ENCODE measurements at regions not wholly inside any gene's neighbourhood (a gene's known extent, or its start where the extent isn't known, plus 50 kb on each side); places are given as distances from the start of the nearest gene placed in this dataset.

DNA sequence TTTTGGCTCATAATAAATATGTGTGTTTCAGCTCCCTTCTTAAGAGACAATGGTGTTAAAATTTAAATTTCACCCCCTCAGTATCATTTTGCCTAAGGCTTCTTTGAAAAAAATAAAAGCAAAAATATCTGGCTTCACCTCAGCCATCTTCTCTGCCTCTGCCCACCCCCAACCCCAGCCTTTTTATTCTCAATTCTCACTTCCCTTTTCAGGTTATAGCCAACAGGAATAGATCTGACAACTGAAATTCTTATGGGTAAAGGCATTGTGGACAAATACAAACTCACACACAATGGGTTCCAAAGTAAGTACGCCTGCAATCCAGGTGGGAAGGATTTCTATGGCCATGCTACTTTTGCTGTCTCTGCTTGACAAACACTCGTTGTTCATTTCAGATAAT lies 399.0 kb upstream of the ARRDC4 start:
- DNase-seq (no peak), ATAC-seq (no peak)
- intact Hi-C loops (cut with micrococcal nuclease): no loop called here
- no peaks in the 10 kb centered on the region for H3K36me3 Mint-ChIP-seq
- no peaks in the 10 kb centered on the region for H3K4me1 Mint-ChIP-seq
- H3K27me3 Mint-ChIP-seq: peaks cover 0 to 16% (median 0%) of the 10 kb centered on the region in 5 donors
- peaks cover 0 to 9% (median 4%) of the 10 kb centered on the region in 11 donors for H3K9me3 Mint-ChIP-seq
- H3K27ac Mint-ChIP-seq: no peak overlapping the region
- H3K27ac ChIP-seq (ENCODE audit: low read depth, low read length): no peak overlapping the region
- H3K9me3 ChIP-seq (ENCODE audit: control insufficient read depth in 2 of 3, low read length in 3 of 3): no peaks in the 10 kb centered on the region
- CTCF ChIA-PET: no interaction called here
- no peaks in the 10 kb centered on the region for H3K36me3 ChIP-seq (ENCODE audit: control insufficient read depth in 2 of 3, insufficient read depth in 3 of 3, low read length in 3 of 3)
- no peak overlapping the region for H3K4me3 ChIP-seq (ENCODE audit: low read length)
- no peaks in the 10 kb centered on the region for H3K27me3 ChIP-seq (ENCODE audit: control insufficient read depth in 2 of 2, insufficient read depth in 2 of 2, low read length in 2 of 2)
- no peak overlapping the region for H3K4me3 Mint-ChIP-seq
- H3K4me1 ChIP-seq (ENCODE audit: control insufficient read depth in 2 of 2, insufficient read depth in 2 of 2, low read length in 2 of 2): no peaks in the 10 kb centered on the region
- POLR2A ChIA-PET: no interaction called here

DNA sequence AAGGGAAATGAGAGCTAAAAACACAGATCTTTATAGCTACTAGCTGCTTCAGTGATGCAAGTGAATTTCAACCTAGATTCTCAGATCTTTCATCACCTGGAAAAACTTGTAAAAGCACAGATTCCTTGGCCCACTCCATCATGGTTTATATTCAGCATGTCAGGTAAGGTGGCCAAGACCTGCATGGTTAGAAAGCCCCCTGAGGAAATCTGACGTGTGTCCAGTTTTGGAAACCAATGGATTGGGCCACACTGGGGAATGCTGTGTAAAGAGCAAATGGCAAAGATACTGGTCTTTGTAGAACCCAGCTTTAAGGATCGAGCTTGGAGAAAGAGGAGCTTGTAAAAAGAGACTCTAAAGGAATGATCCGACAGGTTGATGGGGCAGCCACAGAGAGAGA lies 397.0 kb upstream of the ARRDC4 start:
- no peak overlapping the region for H3K27ac Mint-ChIP-seq
- H3K4me1 Mint-ChIP-seq: no peaks in the 10 kb centered on the region
- DNase-seq: no peak
- intact Hi-C loops (cut with micrococcal nuclease): no loop called here
- Histone ChIP-seq H3K4me1 (ENCODE audit: control insufficient read depth in 2 of 2, insufficient read depth in 2 of 2, low read length in 2 of 2) (no peaks in the 10 kb centered on the region), H3K27me3 (ENCODE audit: control insufficient read depth in 2 of 2, insufficient read depth in 2 of 2, low read length in 2 of 2) (no peaks in the 10 kb centered on the region), H3K36me3 (ENCODE audit: control insufficient read depth in 2 of 3, insufficient read depth in 3 of 3, low read length in 3 of 3) (no peaks in the 10 kb centered on the region), H3K9me3 (ENCODE audit: control insufficient read depth in 2 of 3, low read length in 3 of 3) (no peaks in the 10 kb centered on the region), H3K27ac (ENCODE audit: low read depth, low read length) (no peak overlapping the region), H3K4me3 (ENCODE audit: low read length) (no peak overlapping the region)
- ATAC-seq: no peak
- no peak overlapping the region for H3K4me3 Mint-ChIP-seq
- POLR2A ChIA-PET: no interaction called here
- peaks cover 0 to 9% (median 4%) of the 10 kb centered on the region in 11 donors for H3K9me3 Mint-ChIP-seq
- H3K27me3 Mint-ChIP-seq: peaks cover 0 to 5% (median 0%) of the 10 kb centered on the region in 5 donors
- H3K36me3 Mint-ChIP-seq: no peaks in the 10 kb centered on the region
- CTCF ChIA-PET: no interaction called here

DNA sequence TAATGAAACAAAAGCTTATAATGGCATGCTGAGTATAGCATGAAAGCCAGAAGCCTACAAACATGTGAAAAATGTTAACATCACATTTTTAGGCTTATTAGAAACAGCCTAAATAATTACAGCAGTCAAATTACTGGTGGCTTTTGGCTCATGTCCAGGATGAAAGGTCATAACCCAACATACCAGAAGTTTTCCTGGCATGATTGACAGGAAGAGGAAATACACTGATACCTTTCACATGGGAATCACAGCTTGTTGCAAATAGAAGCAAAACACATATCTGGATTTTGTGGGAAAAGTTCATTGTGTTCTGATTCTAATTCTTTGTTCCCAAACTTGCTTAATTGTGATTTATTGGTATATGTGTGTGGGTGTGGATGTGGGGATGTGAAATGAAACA lies 393.5 kb upstream of the ARRDC4 start:
- H3K9me3 Mint-ChIP-seq: peaks cover 0 to 10% (median 0%) of the 10 kb centered on the region in 11 donors
- no peaks in the 10 kb centered on the region for H3K36me3 ChIP-seq (ENCODE audit: control insufficient read depth in 2 of 3, insufficient read depth in 3 of 3, low read length in 3 of 3)
- no peak overlapping the region for H3K4me3 ChIP-seq (ENCODE audit: low read length)
- POLR2A ChIA-PET: no interaction called here
- DNase-seq (no peak), ATAC-seq (no peak)
- no peak overlapping the region for H3K27ac Mint-ChIP-seq
- no peak overlapping the region for H3K27ac ChIP-seq (ENCODE audit: low read depth, low read length)
- no peak overlapping the region for H3K4me3 Mint-ChIP-seq
- H3K4me1 ChIP-seq (ENCODE audit: control insufficient read depth in 2 of 2, insufficient read depth in 2 of 2, low read length in 2 of 2): no peaks in the 10 kb centered on the region
- CTCF ChIA-PET: no interaction called here
- H3K9me3 ChIP-seq (ENCODE audit: control insufficient read depth in 2 of 3, low read length in 3 of 3): no peaks in the 10 kb centered on the region
- H3K27me3 Mint-ChIP-seq: peaks cover 0 to 5% (median 0%) of the 10 kb centered on the region in 5 donors
- no peaks in the 10 kb centered on the region for H3K27me3 ChIP-seq (ENCODE audit: control insufficient read depth in 2 of 2, insufficient read depth in 2 of 2, low read length in 2 of 2)
- H3K36me3 Mint-ChIP-seq: no peaks in the 10 kb centered on the region
- intact Hi-C loops (cut with micrococcal nuclease): no loop called here
- H3K4me1 Mint-ChIP-seq: no peaks in the 10 kb centered on the region

DNA sequence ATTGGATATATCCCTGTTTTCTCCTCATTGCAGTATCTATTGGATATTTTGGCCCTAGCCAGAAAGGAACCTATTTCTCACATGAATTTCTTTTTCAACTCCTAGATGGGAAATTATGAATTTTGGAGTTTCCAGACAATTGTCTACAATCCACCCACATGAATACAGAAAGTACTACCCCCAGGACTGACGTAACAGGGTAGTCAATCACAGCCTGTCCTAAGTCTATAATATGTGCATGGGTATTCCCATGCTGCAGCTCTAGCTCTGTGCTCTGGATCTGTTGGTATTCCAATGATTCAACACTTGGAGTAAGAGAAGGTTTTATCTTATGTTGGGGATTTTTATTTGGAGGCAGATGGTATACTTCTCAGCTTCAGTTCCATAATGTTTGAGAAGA lies 393.1 kb upstream of the ARRDC4 start:
- Mint-ChIP-seq H3K27ac (no peak overlapping the region), H3K27me3 (peaks cover 0 to 5% (median 0%) of the 10 kb centered on the region in 5 donors), H3K4me1 (no peaks in the 10 kb centered on the region), H3K36me3 (no peaks in the 10 kb centered on the region), H3K9me3 (peaks cover 0 to 10% (median 0%) of the 10 kb centered on the region in 11 donors), H3K4me3 (no peak overlapping the region)
- no peaks in the 10 kb centered on the region for H3K36me3 ChIP-seq (ENCODE audit: control insufficient read depth in 2 of 3, insufficient read depth in 3 of 3, low read length in 3 of 3)
- DNase-seq (no peak), ATAC-seq (no peak)
- POLR2A ChIA-PET: no interaction called here
- H3K9me3 ChIP-seq (ENCODE audit: control insufficient read depth in 2 of 3, low read length in 3 of 3): no peaks in the 10 kb centered on the region
- H3K27me3 ChIP-seq (ENCODE audit: control insufficient read depth in 2 of 2, insufficient read depth in 2 of 2, low read length in 2 of 2): no peaks in the 10 kb centered on the region
- no peak overlapping the region for H3K27ac ChIP-seq (ENCODE audit: low read depth, low read length)
- intact Hi-C loops (cut with micrococcal nuclease): no loop called here
- CTCF ChIA-PET: no interaction called here
- no peaks in the 10 kb centered on the region for H3K4me1 ChIP-seq (ENCODE audit: control insufficient read depth in 2 of 2, insufficient read depth in 2 of 2, low read length in 2 of 2)
- no peak overlapping the region for H3K4me3 ChIP-seq (ENCODE audit: low read length)

DNA sequence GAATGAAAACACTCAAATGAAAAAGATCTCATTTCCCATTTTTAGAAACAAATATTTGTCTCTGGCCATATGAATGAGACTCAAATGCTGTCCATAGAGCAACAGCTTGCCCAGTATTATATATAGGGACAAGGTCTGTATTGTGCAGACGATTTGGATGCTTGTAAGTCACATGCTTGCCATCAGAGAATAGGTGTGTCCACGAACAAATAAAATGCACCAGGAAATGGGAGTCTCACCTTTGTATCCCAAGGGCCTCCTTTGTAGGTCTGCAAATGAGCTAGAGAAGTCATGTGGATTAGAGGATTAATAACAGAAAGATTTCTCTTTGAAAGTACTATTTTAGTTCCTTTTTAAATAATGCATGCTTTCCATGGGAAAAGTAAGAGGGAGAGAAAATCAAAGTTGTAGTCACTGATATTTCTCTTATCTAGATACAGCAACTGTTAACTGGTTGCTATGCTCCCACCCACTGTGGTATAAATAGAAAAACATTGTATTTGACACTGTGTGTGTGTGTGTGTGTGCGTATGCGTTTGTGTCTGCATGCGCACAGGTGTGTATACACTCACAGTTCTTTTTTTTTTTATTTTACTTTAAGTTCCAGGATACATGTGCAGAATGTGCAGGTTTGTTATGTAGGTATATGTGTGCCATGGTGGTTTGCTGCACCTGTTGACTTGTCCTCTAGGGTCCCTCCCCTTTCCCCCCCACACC lies 383.4 kb upstream of the ARRDC4 start:
- ChIA-PET POLR2A (no interaction called here), CTCF (no interaction called here)
- ATAC-seq (no peak), DNase-seq (no peak)
- no peaks in the 10 kb centered on the region for H3K27me3 ChIP-seq (ENCODE audit: control insufficient read depth in 2 of 2, insufficient read depth in 2 of 2, low read length in 2 of 2)
- intact Hi-C loops (cut with micrococcal nuclease): no loop called here
- H3K9me3 Mint-ChIP-seq: peaks cover 0 to 15% (median 4%) of the 10 kb centered on the region in 11 donors
- H3K27me3 Mint-ChIP-seq: no peaks in the 10 kb centered on the region
- no peaks in the 10 kb centered on the region for H3K36me3 ChIP-seq (ENCODE audit: control insufficient read depth in 2 of 3, insufficient read depth in 3 of 3, low read length in 3 of 3)
- H3K4me3 Mint-ChIP-seq: no peak overlapping the region
- no peak overlapping the region for H3K4me3 ChIP-seq (ENCODE audit: low read length)
- no peaks in the 10 kb centered on the region for H3K9me3 ChIP-seq (ENCODE audit: control insufficient read depth in 2 of 3, low read length in 3 of 3)
- H3K27ac Mint-ChIP-seq: no peak overlapping the region
- H3K4me1 Mint-ChIP-seq: no peaks in the 10 kb centered on the region
- H3K36me3 Mint-ChIP-seq: no peaks in the 10 kb centered on the region
- H3K4me1 ChIP-seq (ENCODE audit: control insufficient read depth in 2 of 2, insufficient read depth in 2 of 2, low read length in 2 of 2): no peaks in the 10 kb centered on the region
- no peak overlapping the region for H3K27ac ChIP-seq (ENCODE audit: low read depth, low read length)

DNA sequence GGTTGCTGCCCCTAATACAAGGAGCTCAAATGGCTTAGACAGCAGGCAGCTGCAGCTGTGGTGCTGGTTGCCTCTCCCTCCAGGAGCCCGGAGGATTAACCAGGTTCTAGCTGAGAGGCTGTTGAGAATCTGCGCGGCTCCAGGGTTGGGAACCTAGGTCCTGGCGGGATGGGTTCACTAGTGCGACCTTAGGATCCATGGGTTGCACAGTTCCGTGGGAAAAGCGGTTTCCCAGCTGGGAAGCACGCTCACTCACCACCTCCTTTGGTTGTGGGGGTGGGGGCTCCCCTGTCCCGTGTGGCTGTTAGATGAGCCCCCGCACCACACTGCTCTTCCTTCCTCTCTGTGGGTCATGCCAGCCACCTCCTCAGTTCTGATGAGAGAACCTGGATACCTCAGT lies 375.1 kb upstream of the ARRDC4 start:
- H3K4me3 Mint-ChIP-seq: no peak overlapping the region
- H3K27ac Mint-ChIP-seq: no peak overlapping the region
- H3K27me3 Mint-ChIP-seq: peaks cover 0 to 19% (median 8%) of the 10 kb centered on the region in 5 donors
- ChIA-PET POLR2A (no interaction called here), CTCF (no interaction called here)
- no peaks in the 10 kb centered on the region for H3K9me3 ChIP-seq (ENCODE audit: control insufficient read depth in 2 of 3, low read length in 3 of 3)
- DNase-seq: no peak
- H3K4me1 ChIP-seq (ENCODE audit: control insufficient read depth in 2 of 2, insufficient read depth in 2 of 2, low read length in 2 of 2): no peaks in the 10 kb centered on the region
- no peak overlapping the region for H3K27ac ChIP-seq (ENCODE audit: low read depth, low read length)
- ATAC-seq: no peak
- no peaks in the 10 kb centered on the region for H3K4me1 Mint-ChIP-seq
- H3K36me3 Mint-ChIP-seq: peaks cover 0 to 5% (median 0%) of the 10 kb centered on the region in 5 donors
- intact Hi-C loops (cut with micrococcal nuclease): no loop called here
- H3K27me3 ChIP-seq (ENCODE audit: control insufficient read depth in 2 of 2, insufficient read depth in 2 of 2, low read length in 2 of 2): no peaks in the 10 kb centered on the region
- peaks cover 0 to 13% (median 8%) of the 10 kb centered on the region in 11 donors for H3K9me3 Mint-ChIP-seq
- no peaks in the 10 kb centered on the region for H3K36me3 ChIP-seq (ENCODE audit: control insufficient read depth in 2 of 3, insufficient read depth in 3 of 3, low read length in 3 of 3)
- H3K4me3 ChIP-seq (ENCODE audit: low read length): no peak overlapping the region

DNA sequence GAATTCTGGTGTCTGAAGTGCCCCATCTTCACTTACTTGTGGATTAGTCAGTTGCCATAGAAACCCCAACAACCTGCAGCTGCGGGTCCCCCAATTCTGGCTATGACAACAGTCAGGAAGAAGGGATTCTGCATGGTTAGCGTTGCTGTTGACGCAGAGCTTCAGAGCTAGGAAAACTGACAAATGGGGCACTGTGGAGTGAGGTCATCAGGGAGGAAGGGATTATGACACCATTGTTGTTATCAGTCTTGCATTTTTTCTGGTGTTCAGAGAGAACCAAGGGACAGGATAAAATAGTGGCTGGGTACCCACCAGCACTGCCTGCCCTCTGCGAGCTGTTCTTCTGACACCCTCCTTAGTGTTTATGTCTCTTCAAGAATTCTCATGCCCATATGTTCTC lies 367.7 kb upstream of the ARRDC4 start:
- H3K9me3 ChIP-seq (ENCODE audit: control insufficient read depth in 2 of 3, low read length in 3 of 3): no peaks in the 10 kb centered on the region
- H3K27me3 Mint-ChIP-seq: peaks cover 0 to 4% (median 0%) of the 10 kb centered on the region in 5 donors
- no peaks in the 10 kb centered on the region for H3K4me1 Mint-ChIP-seq
- CTCF ChIA-PET: no interaction called here
- intact Hi-C loops (cut with micrococcal nuclease): no loop called here
- no peak overlapping the region for H3K4me3 ChIP-seq (ENCODE audit: low read length)
- DNase-seq: no peak
- H3K4me1 ChIP-seq (ENCODE audit: control insufficient read depth in 2 of 2, insufficient read depth in 2 of 2, low read length in 2 of 2): no peaks in the 10 kb centered on the region
- no peak overlapping the region for H3K27ac Mint-ChIP-seq
- ATAC-seq: no peak
- no peak overlapping the region for H3K27ac ChIP-seq (ENCODE audit: low read depth, low read length)
- H3K4me3 Mint-ChIP-seq: no peak overlapping the region
- no peaks in the 10 kb centered on the region for H3K36me3 Mint-ChIP-seq
- H3K36me3 ChIP-seq (ENCODE audit: control insufficient read depth in 2 of 3, insufficient read depth in 3 of 3, low read length in 3 of 3): no peaks in the 10 kb centered on the region
- POLR2A ChIA-PET: no interaction called here
- peaks cover 0 to 4% (median 0%) of the 10 kb centered on the region in 11 donors for H3K9me3 Mint-ChIP-seq
- H3K27me3 ChIP-seq (ENCODE audit: control insufficient read depth in 2 of 2, insufficient read depth in 2 of 2, low read length in 2 of 2): no peaks in the 10 kb centered on the region
